ENCODE measurements at regions not wholly inside any gene's neighbourhood (a gene's known extent, or its start where the extent isn't known, plus 50 kb on each side); places are given as distances from the start of the nearest gene placed in this dataset.

DNA sequence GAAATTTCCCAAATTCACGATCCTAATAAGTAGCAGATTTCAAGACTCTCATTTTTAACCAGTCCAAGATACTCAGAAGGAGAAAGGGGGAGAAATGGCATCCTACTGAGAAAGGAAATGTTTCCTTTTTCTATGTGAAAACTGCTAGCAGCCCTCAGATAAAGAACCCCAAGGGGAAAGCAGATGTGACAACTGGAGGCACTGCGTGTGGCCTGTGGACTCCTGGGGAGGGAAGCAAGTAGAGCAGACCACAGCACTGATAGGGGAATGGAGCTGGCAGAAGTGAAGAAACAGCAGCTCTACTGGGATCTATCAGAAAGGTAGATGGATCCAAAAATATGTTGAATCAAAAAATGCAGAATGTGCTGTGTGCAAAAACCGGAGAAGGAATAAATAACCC is 239.7 kb upstream of the API5 start:
- Histone ChIP-seq H3K9ac (ENCODE audit: low read length) (no peak overlapping the region), H3K36me3 (ENCODE audit: control insufficient read depth, insufficient read depth, low read length, severe bottlenecking) (no peaks in the 10 kb centered on the region), H3K4me3 (ENCODE audit: low read length) (no peak overlapping the region), H3K9me3 (ENCODE audit: control insufficient read depth, low read length) (peaks cover 3% of the 10 kb centered on the region), H3K27me3 (replicated peaks; ENCODE audit: control insufficient read depth, insufficient read depth, low read length) (no peaks in the 10 kb centered on the region), H3K4me1 (ENCODE audit: control insufficient read depth, insufficient read depth, low read length) (no peaks in the 10 kb centered on the region)
- DNase-seq (ENCODE audit: low read depth): no peak

GRCh38 chr11:43072911-43073310 is 238.9 kb upstream of the API5 start:
- H3K9me3 ChIP-seq (ENCODE audit: control insufficient read depth, low read length): peaks cover 3% of the 10 kb centered on the region
- no peak for DNase-seq (ENCODE audit: low read depth)
- no peaks in the 10 kb centered on the region for H3K27me3 ChIP-seq (replicated peaks; ENCODE audit: control insufficient read depth, insufficient read depth, low read length)
- H3K4me1 ChIP-seq (ENCODE audit: control insufficient read depth, insufficient read depth, low read length): no peaks in the 10 kb centered on the region
- H3K36me3 ChIP-seq (ENCODE audit: control insufficient read depth, insufficient read depth, low read length, severe bottlenecking): no peaks in the 10 kb centered on the region
- H3K9ac ChIP-seq (ENCODE audit: low read length): no peak overlapping the region
- H3K4me3 ChIP-seq (ENCODE audit: low read length): no peak overlapping the region

DNA sequence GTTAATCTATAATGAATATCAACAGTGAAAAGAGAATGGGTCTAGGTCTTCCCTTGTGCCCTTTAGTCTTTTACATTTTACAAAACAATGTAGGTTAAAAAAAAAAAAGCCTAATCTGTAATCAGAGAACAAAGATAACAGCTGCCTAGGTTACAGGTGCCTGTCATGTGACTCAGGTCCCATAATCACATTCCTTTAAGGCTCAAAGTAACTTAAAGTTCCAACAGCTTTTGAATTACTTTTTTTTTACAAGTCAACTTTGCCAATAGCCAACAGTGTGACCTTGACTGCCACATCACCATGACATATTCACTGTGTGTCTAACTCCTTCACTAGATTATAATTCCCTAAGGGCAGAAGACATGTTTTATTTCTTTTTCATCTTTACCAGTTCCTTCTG is 237.0 kb upstream of the API5 start:
- DNase-seq (ENCODE audit: low read depth): no peak
- Histone ChIP-seq H3K4me3 (ENCODE audit: low read length) (no peak overlapping the region), H3K4me1 (ENCODE audit: control insufficient read depth, insufficient read depth, low read length) (no peaks in the 10 kb centered on the region), H3K9me3 (ENCODE audit: control insufficient read depth, low read length) (peaks cover 3% of the 10 kb centered on the region), H3K36me3 (ENCODE audit: control insufficient read depth, insufficient read depth, low read length, severe bottlenecking) (no peaks in the 10 kb centered on the region), H3K27me3 (replicated peaks; ENCODE audit: control insufficient read depth, insufficient read depth, low read length) (no peaks in the 10 kb centered on the region), H3K9ac (ENCODE audit: low read length) (no peak overlapping the region)

GRCh38 chr11:43101113-43101512 is 210.7 kb upstream of the API5 start:
- H3K27me3 ChIP-seq (replicated peaks; ENCODE audit: control insufficient read depth, insufficient read depth, low read length): no peaks in the 10 kb centered on the region
- no peak for DNase-seq (ENCODE audit: low read depth)
- no peak overlapping the region for H3K4me3 ChIP-seq (ENCODE audit: low read length)

DNA sequence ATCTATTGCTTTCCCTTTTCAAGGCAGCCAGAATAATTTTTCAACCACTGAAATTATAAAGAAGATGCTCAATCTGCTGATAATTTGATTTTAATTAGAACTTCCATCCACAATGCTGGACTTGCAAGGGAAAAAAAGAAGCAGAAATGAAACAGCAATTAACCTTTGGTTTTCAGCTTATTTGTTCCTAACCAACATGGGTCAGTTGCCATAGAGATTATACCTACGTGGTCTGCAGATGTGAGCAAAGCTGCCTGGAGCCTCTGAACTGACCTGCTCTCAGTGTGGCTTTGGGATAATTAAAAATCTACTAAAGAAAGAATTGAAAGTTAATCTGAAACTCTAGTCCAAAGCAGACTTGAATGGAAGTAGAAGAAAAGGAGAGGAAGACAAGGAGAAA is 195.7 kb upstream of the API5 start:
- H3K4me3 ChIP-seq (ENCODE audit: low read length): no peak overlapping the region
- H3K4me1 ChIP-seq (ENCODE audit: control insufficient read depth, insufficient read depth, low read length): no peaks in the 10 kb centered on the region

More at GRCh38 chr11:43101113-43101512, 210.7 kb upstream of the API5 start:
- H3K36me3 ChIP-seq (ENCODE audit: control insufficient read depth, insufficient read depth, low read length, severe bottlenecking): no peaks in the 10 kb centered on the region
- H3K9me3 ChIP-seq (ENCODE audit: control insufficient read depth, low read length): no peaks in the 10 kb centered on the region
- no peaks in the 10 kb centered on the region for H3K4me1 ChIP-seq (ENCODE audit: control insufficient read depth, insufficient read depth, low read length)
- H3K9ac ChIP-seq (ENCODE audit: low read length): no peak overlapping the region

GRCh38 chr11:43119275-43119970 is 192.4 kb upstream of the API5 start:
- no peaks in the 10 kb centered on the region for H3K9me3 ChIP-seq (ENCODE audit: control insufficient read depth, low read length)
- no peak for DNase-seq (ENCODE audit: low read depth)
- H3K4me1 ChIP-seq (ENCODE audit: control insufficient read depth, insufficient read depth, low read length): no peaks in the 10 kb centered on the region
- no peaks in the 10 kb centered on the region for H3K36me3 ChIP-seq (ENCODE audit: control insufficient read depth, insufficient read depth, low read length, severe bottlenecking)
- H3K9ac ChIP-seq (ENCODE audit: low read length): no peak overlapping the region
- no peak overlapping the region for H3K4me3 ChIP-seq (ENCODE audit: low read length)
- no peaks in the 10 kb centered on the region for H3K27me3 ChIP-seq (replicated peaks; ENCODE audit: control insufficient read depth, insufficient read depth, low read length)

More for the DNA sequence above, 195.7 kb upstream of the API5 start:
- no peaks in the 10 kb centered on the region for H3K9me3 ChIP-seq (ENCODE audit: control insufficient read depth, low read length)
- no peak overlapping the region for H3K9ac ChIP-seq (ENCODE audit: low read length)
- DNase-seq (ENCODE audit: low read depth): no peak
- H3K36me3 ChIP-seq (ENCODE audit: control insufficient read depth, insufficient read depth, low read length, severe bottlenecking): no peaks in the 10 kb centered on the region
- no peaks in the 10 kb centered on the region for H3K27me3 ChIP-seq (replicated peaks; ENCODE audit: control insufficient read depth, insufficient read depth, low read length)

DNA sequence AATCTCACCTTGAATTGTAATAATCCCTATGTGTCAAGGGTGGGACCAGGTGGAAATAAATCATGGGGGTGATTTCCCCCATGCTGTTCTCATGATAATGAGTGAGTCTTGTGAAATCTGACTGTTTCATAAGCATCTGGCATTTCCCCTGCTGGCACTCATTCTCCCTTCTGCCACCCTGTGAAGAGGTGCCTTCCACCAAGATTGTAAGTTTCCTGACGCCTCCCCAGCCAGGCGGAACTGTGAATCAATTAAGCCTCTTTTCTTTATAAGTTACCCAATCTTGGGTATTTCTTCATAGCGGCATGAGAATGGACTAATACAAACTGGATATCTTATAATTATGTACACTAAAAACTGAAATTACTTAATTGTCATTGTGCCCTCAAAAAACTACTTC is 189.2 kb upstream of the API5 start:
- no peaks in the 10 kb centered on the region for H3K4me1 ChIP-seq (ENCODE audit: control insufficient read depth, insufficient read depth, low read length)
- H3K9me3 ChIP-seq (ENCODE audit: control insufficient read depth, low read length): no peaks in the 10 kb centered on the region
- DNase-seq (ENCODE audit: low read depth): no peak
- H3K9ac ChIP-seq (ENCODE audit: low read length): no peak overlapping the region
- H3K4me3 ChIP-seq (ENCODE audit: low read length): no peak overlapping the region
- H3K27me3 ChIP-seq (replicated peaks; ENCODE audit: control insufficient read depth, insufficient read depth, low read length): no peaks in the 10 kb centered on the region
- H3K36me3 ChIP-seq (ENCODE audit: control insufficient read depth, insufficient read depth, low read length, severe bottlenecking): no peaks in the 10 kb centered on the region

- DNase-seq (ENCODE audit: low read depth): no peak
- no peaks in the 10 kb centered on the region for H3K36me3 ChIP-seq (ENCODE audit: control insufficient read depth, insufficient read depth, low read length, severe bottlenecking)
- H3K27me3 ChIP-seq (replicated peaks; ENCODE audit: control insufficient read depth, insufficient read depth, low read length): no peaks in the 10 kb centered on the region
- H3K4me3 ChIP-seq (ENCODE audit: low read length): no peak overlapping the region
- H3K9me3 ChIP-seq (ENCODE audit: control insufficient read depth, low read length): no peaks in the 10 kb centered on the region
- H3K4me1 ChIP-seq (ENCODE audit: control insufficient read depth, insufficient read depth, low read length): no peaks in the 10 kb centered on the region
- H3K9ac ChIP-seq (ENCODE audit: low read length): no peak overlapping the region
Measured at GRCh38 chr11:43123443-43123842, 188.4 kb upstream of the API5 start.

GRCh38 chr11:43124272-43124935 is 187.4 kb upstream of the API5 start:
- H3K36me3 ChIP-seq (ENCODE audit: control insufficient read depth, insufficient read depth, low read length, severe bottlenecking): no peaks in the 10 kb centered on the region
- no peaks in the 10 kb centered on the region for H3K27me3 ChIP-seq (replicated peaks; ENCODE audit: control insufficient read depth, insufficient read depth, low read length)
- no peaks in the 10 kb centered on the region for H3K9me3 ChIP-seq (ENCODE audit: control insufficient read depth, low read length)
- DNase-seq (ENCODE audit: low read depth): no peak
- no peak overlapping the region for H3K4me3 ChIP-seq (ENCODE audit: low read length)
- H3K4me1 ChIP-seq (ENCODE audit: control insufficient read depth, insufficient read depth, low read length): no peaks in the 10 kb centered on the region
- H3K9ac ChIP-seq (ENCODE audit: low read length): no peak overlapping the region

- Histone ChIP-seq H3K4me3 (ENCODE audit: low read length) (no peak overlapping the region), H3K36me3 (ENCODE audit: control insufficient read depth, insufficient read depth, low read length, severe bottlenecking) (no peaks in the 10 kb centered on the region), H3K9me3 (ENCODE audit: control insufficient read depth, low read length) (no peaks in the 10 kb centered on the region), H3K9ac (ENCODE audit: low read length) (no peak overlapping the region), H3K4me1 (ENCODE audit: control insufficient read depth, insufficient read depth, low read length) (no peaks in the 10 kb centered on the region), H3K27me3 (replicated peaks; ENCODE audit: control insufficient read depth, insufficient read depth, low read length) (no peaks in the 10 kb centered on the region)
- DNase-seq (ENCODE audit: low read depth): no peak
Measured at GRCh38 chr11:43129329-43129728, 182.5 kb upstream of the API5 start.

DNA sequence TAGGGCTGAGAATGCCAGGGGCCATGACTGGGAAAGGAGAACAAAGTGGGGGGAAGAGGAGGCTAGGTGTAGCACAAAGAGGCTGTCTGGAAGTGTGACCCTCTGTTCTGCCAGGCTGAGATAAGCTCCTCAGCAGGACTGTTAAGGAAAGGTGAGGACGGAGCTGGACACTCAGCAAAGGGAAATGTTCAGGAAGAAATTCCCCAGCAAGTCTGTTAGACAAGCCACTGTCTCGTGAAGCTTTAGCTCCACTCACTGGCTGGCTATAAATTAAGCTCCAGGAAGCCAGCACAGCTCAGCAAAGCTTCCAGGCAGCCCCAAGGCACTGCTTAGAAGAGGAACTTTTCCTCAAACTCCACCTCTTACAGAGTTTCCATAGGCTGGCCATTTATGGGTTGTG is 181.2 kb upstream of the API5 start:
- Histone ChIP-seq H3K9ac (ENCODE audit: low read length) (no peak overlapping the region), H3K9me3 (ENCODE audit: control insufficient read depth, low read length) (no peaks in the 10 kb centered on the region), H3K27me3 (replicated peaks; ENCODE audit: control insufficient read depth, insufficient read depth, low read length) (no peaks in the 10 kb centered on the region), H3K4me3 (ENCODE audit: low read length) (no peak overlapping the region), H3K4me1 (ENCODE audit: control insufficient read depth, insufficient read depth, low read length) (no peaks in the 10 kb centered on the region), H3K36me3 (ENCODE audit: control insufficient read depth, insufficient read depth, low read length, severe bottlenecking) (no peaks in the 10 kb centered on the region)
- no peak for DNase-seq (ENCODE audit: low read depth)
